Gastrocnemius medialis (tissue), 4 donors: ENCODE measurements at regions not wholly inside any gene's neighbourhood (a gene's known extent, or its start where the extent isn't known, plus 50 kb on each side); places are given as distances from the start of the nearest gene placed in this dataset.

Experiments used
- ATAC-seq, 2 donors: fragments of 150-250 bp; one replicate each; pipeline ENCODE4 v1.9.1; 2016
- DNase-seq, 2 donors: peaks; one replicate each; pipeline ENCODE4 v3.0.0-alpha.2; 2019
- H3K27ac ChIP-seq, 4 donors: fragments of 200-600 bp; sonication (generic); 1 replicate in 1 of 4; 2 replicates in 3 of 4; pipeline ENCODE4 v1.5.1; 2016 to 2018; ENCODE audit warnings: mild to moderate bottlenecking in 2 of 4, moderate library complexity in 1 of 4
- H3K27me3 ChIP-seq, 3 donors: fragments of 200-600 bp; sonication (generic) in 2 of 3; 1 replicate in 1 of 3; 2 replicates in 2 of 3; pipeline versions ENCODE4 v1.5.1 to v1.6.0; 2016 to 2019; ENCODE audit warnings: mild to moderate bottlenecking in 1 of 3, moderate library complexity in 1 of 3
- H3K36me3 ChIP-seq, 2 donors: fragments of 200-600 bp; sonication (generic) in 1 of 2; one replicate each; pipeline ENCODE4 v1.5.1; 2017 to 2018
- H3K4me1 ChIP-seq, 2 donors: fragments of 200-600 bp; sonication (generic) in 1 of 2; one replicate each; pipeline ENCODE4 v1.5.1; 2016 to 2017; ENCODE audit warnings: mild to moderate bottlenecking in 2 of 2
- H3K4me3 ChIP-seq, 4 donors: fragments of 200-600 bp; sonication (generic) in 3 of 4; 1 replicate in 1 of 4; 2 replicates in 3 of 4; pipeline ENCODE4 v1.5.1; 2016 to 2019; ENCODE audit warnings: mild to moderate bottlenecking in 2 of 4
- H3K9me3 ChIP-seq, 3 donors: fragments of 200-600 bp; sonication (generic) in 2 of 3; 1 replicate in 1 of 3; 2 replicates in 2 of 3; pipeline ENCODE4 v1.5.1; 2016 to 2019
- POLR2A ChIP-seq, 2 donors: fragments of 450-650 bp; IDR thresholded peaks; one replicate each; pipeline ENCODE4 v1.6.1; 2017; ENCODE audit warnings: antibody characterized with exemption in 2 of 2, mild to moderate bottlenecking in 2 of 2, moderate library complexity in 2 of 2
- in situ Hi-C, 4 donors: fragments of 200-750 bp; cut with MboI; loops; one replicate each; pipeline versions ENCODE4 v1.15.0 to v1.8.0; 2017; ENCODE audit warnings: low sequenced_read_pairs in 4 of 4
- intact Hi-C: fragments of 100-400 bp; cut with DNase I; formaldehyde crosslinking; loops from one replicate; pipeline ENCODE4 v1.15.1; 2023; ENCODE audit warnings: low total_unique reads
- TF ChIP-seq, protein P1 (sequence below), 5 experiments: fragments of 450-650 bp in 3 of 5; fragments of 200-600 bp in 2 of 5; sonication (generic) in 2 of 5; IDR thresholded peaks in 4 of 5; conservative IDR thresholded peaks in 1 of 5; 1 replicate in 4 of 5; 2 replicates in 1 of 5; pipeline ENCODE4 v1.5.1; 2016 to 2019; ENCODE audit warnings: antibody characterized with exemption in 5 of 5, mild to moderate bottlenecking in 3 of 5, moderate library complexity in 3 of 5

DNA sequence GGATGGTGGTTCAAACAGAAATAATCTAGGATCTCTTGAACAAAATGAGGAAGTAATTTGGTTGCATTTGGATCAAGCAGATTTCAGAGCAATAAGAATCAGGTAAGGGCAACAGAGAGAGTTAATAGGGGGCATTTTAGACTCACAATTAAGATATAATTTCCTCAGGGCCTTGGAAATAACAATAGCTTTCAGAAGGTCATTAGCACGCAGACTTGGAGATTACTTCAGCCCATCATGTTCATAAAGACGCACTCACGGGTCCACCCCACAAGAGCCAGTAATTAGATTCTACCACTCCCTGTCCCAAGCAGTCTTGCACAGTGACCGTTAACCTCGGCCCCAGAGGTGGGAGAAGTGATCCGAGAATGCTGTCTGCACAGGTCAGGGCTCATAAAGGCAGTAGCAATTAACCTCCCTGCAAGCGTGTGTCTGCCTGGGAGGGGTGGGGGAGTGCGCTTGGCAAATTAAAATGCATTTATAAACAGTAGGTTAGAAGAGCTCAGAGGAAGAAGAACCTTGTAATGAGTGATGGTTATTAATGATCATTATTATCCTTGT, 125.7 kb upstream of the CCDC196 start:
- in situ Hi-C loops (loop anchor here (25.0 kb wide), 2 partner anchors 752 to 927 kb away; no protein-coding TSS in a partner anchor), intact Hi-C loops (loop anchor here (10.0 kb wide), 1 partner anchor 924 kb away; no protein-coding TSS in a partner anchor)
- Histone ChIP-seq H3K27ac (no peak overlapping the region), H3K4me3 (no peak overlapping the region), H3K27me3 (no peaks in the 10 kb centered on the region), H3K36me3 (no peaks in the 10 kb centered on the region), H3K4me1 (no peaks in the 10 kb centered on the region), H3K9me3 (no peaks in the 10 kb centered on the region)
- TF ChIP-seq, protein P1, sequence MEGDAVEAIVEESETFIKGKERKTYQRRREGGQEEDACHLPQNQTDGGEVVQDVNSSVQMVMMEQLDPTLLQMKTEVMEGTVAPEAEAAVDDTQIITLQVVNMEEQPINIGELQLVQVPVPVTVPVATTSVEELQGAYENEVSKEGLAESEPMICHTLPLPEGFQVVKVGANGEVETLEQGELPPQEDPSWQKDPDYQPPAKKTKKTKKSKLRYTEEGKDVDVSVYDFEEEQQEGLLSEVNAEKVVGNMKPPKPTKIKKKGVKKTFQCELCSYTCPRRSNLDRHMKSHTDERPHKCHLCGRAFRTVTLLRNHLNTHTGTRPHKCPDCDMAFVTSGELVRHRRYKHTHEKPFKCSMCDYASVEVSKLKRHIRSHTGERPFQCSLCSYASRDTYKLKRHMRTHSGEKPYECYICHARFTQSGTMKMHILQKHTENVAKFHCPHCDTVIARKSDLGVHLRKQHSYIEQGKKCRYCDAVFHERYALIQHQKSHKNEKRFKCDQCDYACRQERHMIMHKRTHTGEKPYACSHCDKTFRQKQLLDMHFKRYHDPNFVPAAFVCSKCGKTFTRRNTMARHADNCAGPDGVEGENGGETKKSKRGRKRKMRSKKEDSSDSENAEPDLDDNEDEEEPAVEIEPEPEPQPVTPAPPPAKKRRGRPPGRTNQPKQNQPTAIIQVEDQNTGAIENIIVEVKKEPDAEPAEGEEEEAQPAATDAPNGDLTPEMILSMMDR (IDR thresholded peaks at IDR 0.05 in 4 of 5, conservative IDR thresholded peaks at IDR 0.05 in 1 of 5): no peak
- no peak for TF ChIP-seq POLR2A (IDR thresholded peaks at IDR 0.05)
- ATAC-seq: no peak
- DNase-seq: no peak

DNA sequence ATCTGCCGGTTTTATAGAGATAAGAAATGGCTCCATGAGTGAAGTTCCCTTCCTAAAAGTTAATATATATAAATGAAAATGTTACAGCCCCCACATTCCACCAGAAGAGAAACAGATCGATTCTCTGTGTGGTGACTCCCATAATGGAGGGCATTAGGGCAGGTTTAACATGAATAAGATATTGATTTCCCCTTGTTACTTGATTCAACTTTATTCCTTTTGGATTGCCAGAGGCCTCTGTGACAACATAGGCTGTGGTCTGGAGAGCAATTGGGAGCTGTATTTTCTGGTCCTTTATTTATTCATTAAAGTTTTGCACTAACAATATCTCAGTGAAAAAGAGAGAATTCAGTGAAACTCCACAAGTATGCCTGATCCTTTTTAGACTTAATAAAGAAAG, 125.2 kb upstream of the CCDC196 start:
- H3K4me1 ChIP-seq: no peaks in the 10 kb centered on the region
- in situ Hi-C loops: loop anchor here (25.0 kb wide), 2 partner anchors 751 to 926 kb away; no protein-coding TSS in a partner anchor
- H3K27me3 ChIP-seq: no peaks in the 10 kb centered on the region
- no peaks in the 10 kb centered on the region for H3K36me3 ChIP-seq
- ATAC-seq: no peak
- no peak for DNase-seq
- TF ChIP-seq, protein P1 (IDR thresholded peaks at IDR 0.05 in 4 of 5, conservative IDR thresholded peaks at IDR 0.05 in 1 of 5): no peak
- no peak for TF ChIP-seq POLR2A (IDR thresholded peaks at IDR 0.05)
- intact Hi-C loops: loop anchor here (10.0 kb wide), 1 partner anchor 924 kb away; no protein-coding TSS in a partner anchor
- H3K4me3 ChIP-seq: no peak overlapping the region
- H3K9me3 ChIP-seq: no peaks in the 10 kb centered on the region
- H3K27ac ChIP-seq: no peak overlapping the region

DNA sequence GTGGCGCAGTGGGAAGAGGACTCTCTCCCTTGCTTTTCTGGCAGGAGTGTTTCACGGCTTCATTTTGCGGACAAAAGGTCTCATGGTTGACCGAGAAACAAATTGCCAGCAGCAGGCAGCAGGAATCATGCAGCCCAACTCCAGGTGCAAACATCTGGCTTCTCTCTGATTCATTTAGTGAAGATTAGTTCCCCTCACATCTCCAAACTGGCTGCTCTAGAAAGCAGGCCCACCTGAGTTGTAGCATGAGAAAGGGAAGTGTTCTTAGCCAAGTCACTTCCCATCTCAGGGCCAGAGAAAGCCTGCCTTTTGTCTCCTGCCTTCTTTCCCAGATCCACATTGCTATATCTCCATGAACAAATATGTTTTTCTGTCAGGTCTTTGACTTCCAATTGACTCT, 120.8 kb upstream of the CCDC196 start:
- TF ChIP-seq POLR2A (IDR thresholded peaks at IDR 0.05): no peak
- TF ChIP-seq, protein P1 (IDR thresholded peaks at IDR 0.05 in 4 of 5, conservative IDR thresholded peaks at IDR 0.05 in 1 of 5): no peak
- ATAC-seq (no peak), DNase-seq (no peak)
- no peak overlapping the region for H3K27ac ChIP-seq
- no peaks in the 10 kb centered on the region for H3K4me1 ChIP-seq
- intact Hi-C loops: loop anchor here (10.0 kb wide), 1 partner anchor 919 kb away; no protein-coding TSS in a partner anchor
- in situ Hi-C loops: loop anchor here (25.0 kb wide), 2 partner anchors 747 to 922 kb away; no protein-coding TSS in a partner anchor
- H3K9me3 ChIP-seq: no peaks in the 10 kb centered on the region
- H3K36me3 ChIP-seq: no peaks in the 10 kb centered on the region
- no peak overlapping the region for H3K4me3 ChIP-seq
- no peaks in the 10 kb centered on the region for H3K27me3 ChIP-seq

DNA sequence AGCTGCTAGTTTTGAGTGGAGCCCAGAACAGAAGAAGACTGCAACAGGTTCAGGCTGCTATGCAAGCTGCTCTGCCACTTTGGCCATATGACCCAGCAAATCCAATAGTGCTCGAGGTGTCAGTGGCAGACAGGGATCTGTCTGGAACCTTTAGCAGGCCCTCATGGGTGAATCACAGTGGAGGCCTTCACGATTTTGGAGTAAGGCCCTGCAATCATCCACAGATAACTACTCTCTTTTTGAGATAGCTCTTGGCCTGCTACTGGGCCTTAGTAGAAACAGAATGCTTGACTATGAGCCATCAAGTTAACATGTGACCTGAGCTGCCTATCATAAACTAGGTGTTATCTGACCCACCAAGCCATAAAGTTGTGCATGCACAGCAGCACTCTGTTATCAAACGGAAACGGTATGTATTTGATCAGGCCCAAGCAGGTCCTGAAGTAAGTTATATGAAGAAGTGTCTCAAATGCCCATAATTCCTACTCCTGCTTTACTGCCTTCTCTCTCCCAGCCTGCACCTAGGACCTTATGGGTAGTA, 116.9 kb upstream of the CCDC196 start:
- in situ Hi-C loops: loop anchor here (25.0 kb wide), 2 partner anchors 743 to 918 kb away; no protein-coding TSS in a partner anchor

More for the DNA sequence above, 116.9 kb upstream of the CCDC196 start:
- Histone ChIP-seq H3K4me1 (no peaks in the 10 kb centered on the region), H3K27ac (no peak overlapping the region), H3K9me3 (no peaks in the 10 kb centered on the region), H3K27me3 (no peaks in the 10 kb centered on the region), H3K4me3 (no peak overlapping the region), H3K36me3 (no peaks in the 10 kb centered on the region)
- DNase-seq (no peak), ATAC-seq (no peak)
- intact Hi-C loops: loop anchor here (10.0 kb wide), 1 partner anchor 916 kb away; no protein-coding TSS in a partner anchor
- no peak for TF ChIP-seq POLR2A (IDR thresholded peaks at IDR 0.05)
- TF ChIP-seq, protein P1 (IDR thresholded peaks at IDR 0.05 in 4 of 5, conservative IDR thresholded peaks at IDR 0.05 in 1 of 5): no peak
